CD4-positive, CD25-positive, alpha-beta regulatory T cell (primary cell): ENCODE measurements at regions not wholly inside any gene's neighbourhood (a gene's known extent, or its start where the extent isn't known, plus 50 kb on each side); places are given as distances from the start of the nearest gene placed in this dataset.
"Not testable (repeated sequence)": the region's sequence is repeated elsewhere in the genome, so short reads cannot be mapped to it uniquely, and the experiment has no call there.

ENCODE experiments used
- ATAC-seq, 2 donors: fragments of 150-1000 bp; cut with Tn5 transposase; one replicate each; pipeline ENCODE4 v1.10.0; 2021; ENCODE audit warnings: low read depth in 2 of 2, moderate number of reproducible peaks in 2 of 2, moderate library complexity in 1 of 2
- DNase-seq, 3 donors: peaks; one replicate each; pipeline versions ENCODE4 v3.0.0 to v3.0.0-alpha.2; 2012 to 2022; ENCODE audit warnings: mixed read lengths in 1 of 3
- H3K27ac ChIP-seq: one replicate; pipeline ENCODE4 v1.7.0; 2013; ENCODE audit warnings: mild to moderate bottlenecking, low read length; ENCODE audit not compliant: insufficient read depth, poor library complexity, severe bottlenecking
- H3K27me3 ChIP-seq: one replicate; pipeline ENCODE4 v1.7.0; 2013; ENCODE audit warnings: low read length; ENCODE audit not compliant: control insufficient read depth, insufficient read depth
- H3K36me3 ChIP-seq: one replicate; pipeline ENCODE4 v1.7.0; 2013; ENCODE audit warnings: mild to moderate bottlenecking, low read length, moderate library complexity; ENCODE audit not compliant: control insufficient read depth, insufficient read depth
- H3K4me1 ChIP-seq: 2 replicates; pipeline ENCODE4 v1.7.0; 2013; ENCODE audit warnings: mild to moderate bottlenecking, low read length; ENCODE audit not compliant: insufficient read depth, control insufficient read depth, poor library complexity, severe bottlenecking
- H3K4me3 ChIP-seq: one replicate; pipeline ENCODE4 v1.7.0; 2013; ENCODE audit warnings: low read depth, mild to moderate bottlenecking, low read length, moderate library complexity
- H3K9me3 ChIP-seq, 2 experiments: 1 replicate in 1 of 2; 2 replicates in 1 of 2; pipeline ENCODE4 v1.7.0; 2013; ENCODE audit warnings: low read length in 2 of 2, mild to moderate bottlenecking in 1 of 2, moderate library complexity in 1 of 2; ENCODE audit not compliant: control insufficient read depth in 2 of 2
- H3K27ac Mint-ChIP-seq, 3 donors: one replicate each; pipeline ENCODE4 v1.8.0; 2020 to 2022; ENCODE audit warnings: mild to moderate bottlenecking in 3 of 3, mixed read lengths in 3 of 3, moderate library complexity in 2 of 3
- H3K27me3 Mint-ChIP-seq: one replicate; pipeline ENCODE4 v1.8.0; 2022; ENCODE audit warnings: mild to moderate bottlenecking, mixed read lengths
- H3K36me3 Mint-ChIP-seq: one replicate; pipeline ENCODE4 v1.8.0; 2020; ENCODE audit warnings: mixed read lengths
- H3K4me1 Mint-ChIP-seq, 4 donors: one replicate each; pipeline ENCODE4 v1.8.0; 2020 to 2022; ENCODE audit warnings: mixed read lengths in 4 of 4, mild to moderate bottlenecking in 1 of 4
- H3K4me3 Mint-ChIP-seq, 4 donors: one replicate each; pipeline ENCODE4 v1.8.0; 2020 to 2022; ENCODE audit warnings: mild to moderate bottlenecking in 4 of 4, mixed read lengths in 4 of 4, moderate library complexity in 3 of 4
- H3K9me3 Mint-ChIP-seq, 7 donors: one replicate each; pipeline ENCODE4 v1.8.0; 2020 to 2022; ENCODE audit warnings: mixed read lengths in 7 of 7, mild to moderate bottlenecking in 3 of 7, moderate library complexity in 2 of 7

GRCh38 chr4:3605491-3605890 is 73.3 kb upstream of the LRPAP1 start:
- no peaks in the 10 kb centered on the region for H3K27me3 ChIP-seq
- Mint-ChIP-seq H3K9me3 (peaks cover 0 to 2% (median 0%) of the 10 kb centered on the region in 7 donors), H3K4me1 (no peaks in the 10 kb centered on the region), H3K4me3 (no peak overlapping the region), H3K27me3 (no peaks in the 10 kb centered on the region), H3K27ac (no peak overlapping the region), H3K36me3 (no peaks in the 10 kb centered on the region)
- H3K9me3 ChIP-seq = no peaks in the 10 kb centered on the region
- no peaks in the 10 kb centered on the region for H3K4me1 ChIP-seq
- H3K27ac ChIP-seq = no peak overlapping the region
- DNase-seq (no peak), ATAC-seq (no peak)
- no peaks in the 10 kb centered on the region for H3K36me3 ChIP-seq
- H3K4me3 ChIP-seq = no peak overlapping the region

GRCh38 chr4:3602886-3603645 is 70.8 kb upstream of the LRPAP1 start:
- not testable (repeated sequence) for ATAC-seq, H3K27ac Mint-ChIP-seq, H3K36me3 ChIP-seq, DNase-seq, H3K36me3 Mint-ChIP-seq, H3K4me3 ChIP-seq, H3K4me1 ChIP-seq, H3K27me3 ChIP-seq, H3K9me3 ChIP-seq, H3K4me3 Mint-ChIP-seq, H3K4me1 Mint-ChIP-seq, H3K9me3 Mint-ChIP-seq, H3K27me3 Mint-ChIP-seq, H3K27ac ChIP-seq

GRCh38 chr4:3601992-3602391 is 69.8 kb upstream of the LRPAP1 start:
- Histone ChIP-seq H3K4me1 (no peaks in the 10 kb centered on the region), H3K36me3 (no peaks in the 10 kb centered on the region), H3K4me3 (no peak overlapping the region), H3K27ac (no peak overlapping the region), H3K27me3 (no peaks in the 10 kb centered on the region), H3K9me3 (no peaks in the 10 kb centered on the region)
- Mint-ChIP-seq H3K9me3 (no peaks in the 10 kb centered on the region), H3K27me3 (no peaks in the 10 kb centered on the region), H3K4me1 (no peaks in the 10 kb centered on the region), H3K27ac (no peak overlapping the region), H3K4me3 (no peak overlapping the region), H3K36me3 (no peaks in the 10 kb centered on the region)
- no peak for DNase-seq
- no peak for ATAC-seq

GRCh38 chr4:3601108-3601690 is 69.0 kb upstream of the LRPAP1 start:
- not testable (repeated sequence) for H3K4me1 Mint-ChIP-seq, H3K36me3 ChIP-seq, DNase-seq, H3K27me3 ChIP-seq, H3K4me1 ChIP-seq, H3K9me3 Mint-ChIP-seq, H3K36me3 Mint-ChIP-seq, H3K27me3 Mint-ChIP-seq, H3K4me3 Mint-ChIP-seq, ATAC-seq, H3K9me3 ChIP-seq, H3K27ac Mint-ChIP-seq, H3K27ac ChIP-seq, H3K4me3 ChIP-seq

GRCh38 chr4:3599951-3600350 is 67.7 kb upstream of the LRPAP1 start:
- Mint-ChIP-seq H3K4me1 (no peaks in the 10 kb centered on the region), H3K4me3 (no peak overlapping the region), H3K27me3 (no peaks in the 10 kb centered on the region), H3K27ac (no peak overlapping the region), H3K36me3 (no peaks in the 10 kb centered on the region), H3K9me3 (no peaks in the 10 kb centered on the region)
- no peaks in the 10 kb centered on the region for H3K36me3 ChIP-seq
- DNase-seq = no peak
- H3K9me3 ChIP-seq = no peaks in the 10 kb centered on the region
- H3K27ac ChIP-seq = no peak overlapping the region
- no peak for ATAC-seq
- no peaks in the 10 kb centered on the region for H3K4me1 ChIP-seq
- no peaks in the 10 kb centered on the region for H3K27me3 ChIP-seq
- no peak overlapping the region for H3K4me3 ChIP-seq

- no peaks in the 10 kb centered on the region for H3K4me1 ChIP-seq
- H3K27ac ChIP-seq = no peak overlapping the region
- Mint-ChIP-seq H3K4me1 (no peaks in the 10 kb centered on the region), H3K36me3 (no peaks in the 10 kb centered on the region), H3K27me3 (peaks cover 1% of the 10 kb centered on the region), H3K9me3 (no peaks in the 10 kb centered on the region), H3K27ac (no peak overlapping the region), H3K4me3 (no peak overlapping the region)
- H3K4me3 ChIP-seq = no peak overlapping the region
- DNase-seq (no peak), ATAC-seq (no peak)
- no peaks in the 10 kb centered on the region for H3K9me3 ChIP-seq
- no peaks in the 10 kb centered on the region for H3K27me3 ChIP-seq
- no peaks in the 10 kb centered on the region for H3K36me3 ChIP-seq
These were observed 66.5 kb upstream of the LRPAP1 start for GRCh38 chr4:3598695-3599227.

- H3K9me3 ChIP-seq, H3K9me3 Mint-ChIP-seq, ATAC-seq, H3K4me3 Mint-ChIP-seq, H3K4me1 Mint-ChIP-seq, H3K36me3 Mint-ChIP-seq, H3K36me3 ChIP-seq, H3K27ac Mint-ChIP-seq, H3K27ac ChIP-seq, H3K4me3 ChIP-seq, H3K27me3 ChIP-seq, H3K4me1 ChIP-seq, DNase-seq, H3K27me3 Mint-ChIP-seq: not testable (repeated sequence)
These were observed 65.8 kb upstream of the LRPAP1 start for GRCh38 chr4:3597896-3598505.
